ENCODE measurements at regions not wholly inside any gene's neighbourhood (a gene's known extent, or its start where the extent isn't known, plus 50 kb on each side); places are given as distances from the start of the nearest gene placed in this dataset.

- Histone ChIP-seq H3K79me2 (ENCODE audit: insufficient read depth, low read depth) (no peaks in the 10 kb centered on the region), H4K20me1 (ENCODE audit: insufficient read depth) (no peaks in the 10 kb centered on the region), H3K36me3 (ENCODE audit: insufficient read depth) (no peaks in the 10 kb centered on the region), H2AFZ (ENCODE audit: low read depth) (no peak overlapping the region), H3K27ac (no peak overlapping the region), H3K4me3 (IDR thresholded peaks at IDR 0.05; ENCODE audit: insufficient read depth, low read depth, low read length) (no peak overlapping the region), H3K27me3 (ENCODE audit: insufficient read depth, low read depth) (no peaks in the 10 kb centered on the region), H3K4me2 (no peak overlapping the region), H3K9ac (no peak overlapping the region), H3K4me1 (ENCODE audit: low read depth, poor library complexity, severe bottlenecking) (no peaks in the 10 kb centered on the region)
- TF ChIP-seq, protein P1, sequence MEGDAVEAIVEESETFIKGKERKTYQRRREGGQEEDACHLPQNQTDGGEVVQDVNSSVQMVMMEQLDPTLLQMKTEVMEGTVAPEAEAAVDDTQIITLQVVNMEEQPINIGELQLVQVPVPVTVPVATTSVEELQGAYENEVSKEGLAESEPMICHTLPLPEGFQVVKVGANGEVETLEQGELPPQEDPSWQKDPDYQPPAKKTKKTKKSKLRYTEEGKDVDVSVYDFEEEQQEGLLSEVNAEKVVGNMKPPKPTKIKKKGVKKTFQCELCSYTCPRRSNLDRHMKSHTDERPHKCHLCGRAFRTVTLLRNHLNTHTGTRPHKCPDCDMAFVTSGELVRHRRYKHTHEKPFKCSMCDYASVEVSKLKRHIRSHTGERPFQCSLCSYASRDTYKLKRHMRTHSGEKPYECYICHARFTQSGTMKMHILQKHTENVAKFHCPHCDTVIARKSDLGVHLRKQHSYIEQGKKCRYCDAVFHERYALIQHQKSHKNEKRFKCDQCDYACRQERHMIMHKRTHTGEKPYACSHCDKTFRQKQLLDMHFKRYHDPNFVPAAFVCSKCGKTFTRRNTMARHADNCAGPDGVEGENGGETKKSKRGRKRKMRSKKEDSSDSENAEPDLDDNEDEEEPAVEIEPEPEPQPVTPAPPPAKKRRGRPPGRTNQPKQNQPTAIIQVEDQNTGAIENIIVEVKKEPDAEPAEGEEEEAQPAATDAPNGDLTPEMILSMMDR (conservative IDR thresholded peaks at IDR 0.05; ENCODE audit: low read depth, low read length) = no peak
Measured at GRCh38 chr9:107881626-107882300, 392.2 kb upstream of the KLF4 start.

DNA sequence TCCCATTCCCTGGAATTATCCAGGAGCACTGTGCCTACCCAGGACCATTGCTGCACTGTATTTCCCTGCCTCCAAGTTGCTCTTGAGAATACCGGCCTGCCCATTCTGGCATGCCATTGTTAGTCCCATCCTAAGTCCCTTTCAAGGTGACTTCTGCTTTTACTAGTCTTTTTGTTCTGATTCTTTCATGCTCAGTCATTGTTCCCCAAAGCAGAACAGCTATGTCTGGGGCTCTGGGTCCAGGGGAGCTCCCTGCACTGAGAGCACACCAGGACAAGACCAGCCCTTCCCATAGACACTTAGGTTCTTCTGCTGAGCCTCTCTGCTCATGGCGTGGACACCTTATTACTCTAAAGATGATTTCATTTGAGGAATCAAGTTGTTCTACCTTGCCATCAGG lies 388.9 kb upstream of the KLF4 start:
- Histone ChIP-seq H3K4me1 (ENCODE audit: low read depth, poor library complexity, severe bottlenecking) (no peaks in the 10 kb centered on the region), H3K27me3 (ENCODE audit: insufficient read depth, low read depth) (no peaks in the 10 kb centered on the region), H3K27ac (no peak overlapping the region), H3K9ac (no peak overlapping the region), H3K4me3 (IDR thresholded peaks at IDR 0.05; ENCODE audit: insufficient read depth, low read depth, low read length) (no peak overlapping the region), H4K20me1 (ENCODE audit: insufficient read depth) (no peaks in the 10 kb centered on the region), H2AFZ (ENCODE audit: low read depth) (no peak overlapping the region), H3K4me2 (no peak overlapping the region), H3K36me3 (ENCODE audit: insufficient read depth) (no peaks in the 10 kb centered on the region), H3K79me2 (ENCODE audit: insufficient read depth, low read depth) (no peaks in the 10 kb centered on the region)
- TF ChIP-seq, protein P1 (conservative IDR thresholded peaks at IDR 0.05; ENCODE audit: low read depth, low read length) = no peak

DNA sequence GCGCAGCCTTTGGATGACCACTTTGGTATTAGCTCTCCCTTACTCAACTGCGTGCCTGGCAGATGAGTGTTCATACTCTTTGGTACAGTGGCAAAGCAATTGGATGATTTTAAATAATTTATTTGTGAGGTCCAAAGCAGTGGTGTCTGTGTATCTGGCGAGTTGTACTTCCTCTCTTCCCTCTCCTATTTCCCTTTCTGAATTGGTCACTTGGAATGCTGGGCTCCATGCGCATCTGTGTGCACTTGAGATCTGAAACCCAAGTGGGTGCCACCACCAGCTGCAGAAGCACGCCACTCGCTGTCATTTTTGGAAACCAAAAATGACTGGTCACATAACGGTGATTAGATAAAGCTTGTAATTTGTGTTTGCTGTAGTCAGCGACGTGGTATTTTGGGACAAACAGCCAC lies 386.0 kb upstream of the KLF4 start:
- Histone ChIP-seq H2AFZ (ENCODE audit: low read depth) (no peak overlapping the region), H3K9ac (no peak overlapping the region), H3K4me2 (no peak overlapping the region), H4K20me1 (ENCODE audit: insufficient read depth) (no peaks in the 10 kb centered on the region), H3K4me1 (ENCODE audit: low read depth, poor library complexity, severe bottlenecking) (no peaks in the 10 kb centered on the region), H3K4me3 (IDR thresholded peaks at IDR 0.05; ENCODE audit: insufficient read depth, low read depth, low read length) (no peak overlapping the region), H3K36me3 (ENCODE audit: insufficient read depth) (no peaks in the 10 kb centered on the region), H3K27me3 (ENCODE audit: insufficient read depth, low read depth) (no peaks in the 10 kb centered on the region), H3K27ac (no peak overlapping the region), H3K79me2 (ENCODE audit: insufficient read depth, low read depth) (no peaks in the 10 kb centered on the region)
- TF ChIP-seq, protein P1 (conservative IDR thresholded peaks at IDR 0.05; ENCODE audit: low read depth, low read length) = no peak

- Histone ChIP-seq H3K4me3 (IDR thresholded peaks at IDR 0.05; ENCODE audit: insufficient read depth, low read depth, low read length) (no peak overlapping the region), H3K4me1 (ENCODE audit: low read depth, poor library complexity, severe bottlenecking) (no peaks in the 10 kb centered on the region), H3K36me3 (ENCODE audit: insufficient read depth) (no peaks in the 10 kb centered on the region), H3K27me3 (ENCODE audit: insufficient read depth, low read depth) (no peaks in the 10 kb centered on the region), H4K20me1 (ENCODE audit: insufficient read depth) (no peaks in the 10 kb centered on the region), H3K79me2 (ENCODE audit: insufficient read depth, low read depth) (no peaks in the 10 kb centered on the region), H3K4me2 (no peak overlapping the region), H3K27ac (no peak overlapping the region), H2AFZ (ENCODE audit: low read depth) (no peak overlapping the region), H3K9ac (no peak overlapping the region)
- TF ChIP-seq, protein P1 (conservative IDR thresholded peaks at IDR 0.05; ENCODE audit: low read depth, low read length) = no peak
Measured at GRCh38 chr9:107874591-107875369, 385.2 kb upstream of the KLF4 start.

Data from KMS-11 (cell line).